ENCODE measurements at regions not wholly inside any gene's neighbourhood (a gene's known extent, or its start where the extent isn't known, plus 50 kb on each side); places are given as distances from the start of the nearest gene placed in this dataset.

DNA sequence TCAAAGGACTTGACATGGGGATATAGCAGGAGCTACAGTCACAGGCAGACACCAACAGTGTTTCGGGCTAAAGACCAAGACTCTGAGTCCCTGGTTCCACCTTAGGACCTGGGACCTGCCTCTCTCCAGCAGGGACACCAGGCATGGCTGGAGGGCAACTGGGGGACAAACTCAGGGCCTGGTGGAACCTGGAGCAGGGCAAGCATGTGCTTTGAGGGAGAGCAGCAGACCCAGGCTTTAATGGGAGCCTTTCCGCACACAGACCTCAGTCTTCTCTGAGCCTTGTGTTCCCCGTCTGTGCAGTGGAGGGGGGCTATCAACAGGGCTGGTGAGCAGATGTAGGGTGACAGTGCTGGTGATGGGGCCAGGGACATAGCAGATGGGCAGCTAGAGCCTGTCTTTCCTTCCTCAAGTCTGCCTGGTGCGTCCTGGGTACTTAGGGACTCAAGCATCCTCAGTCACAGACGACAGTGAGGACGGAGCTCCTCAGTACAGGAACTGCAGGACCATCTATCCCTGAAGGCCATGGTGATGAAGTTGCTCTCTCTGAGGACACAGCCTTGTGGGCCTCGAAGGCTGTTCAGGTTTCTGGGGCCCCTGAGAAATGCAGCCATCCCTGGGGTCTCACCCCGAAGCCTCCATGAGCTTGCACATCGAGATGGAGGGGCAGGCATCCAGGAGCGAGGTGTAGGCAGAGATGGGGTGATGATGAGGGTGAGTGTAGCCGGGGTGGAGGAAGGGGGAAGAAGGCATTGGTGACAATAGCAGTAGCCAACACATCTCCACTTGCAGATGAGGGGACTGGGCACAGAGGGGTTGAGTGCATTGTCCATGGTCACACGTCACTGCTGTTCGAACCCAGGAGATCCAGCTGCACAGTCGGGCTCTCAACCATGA is 593.4 kb downstream of the PTPRU start:
- DNase-seq (ENCODE audit: low spot score), result no peak

- DNase-seq (ENCODE audit: low spot score), result no peak
Observed at GRCh38 chr1:29828526-29829447, 592.5 kb downstream of the PTPRU start.

- no peak for DNase-seq (ENCODE audit: low spot score)
Observed at GRCh38 chr1:29827801-29828525, 591.6 kb downstream of the PTPRU start.

- no peak for DNase-seq (ENCODE audit: low spot score)
Observed at GRCh38 chr1:29827237-29827750, 591.0 kb downstream of the PTPRU start.

- no peak for DNase-seq (ENCODE audit: low spot score)
Observed at GRCh38 chr1:29826646-29827045, 590.3 kb downstream of the PTPRU start.

- DNase-seq (ENCODE audit: low spot score), result no peak
Observed at GRCh38 chr1:29825941-29826415, 589.7 kb downstream of the PTPRU start.

GRCh38 chr1:29825274-29825940 is 589.1 kb downstream of the PTPRU start:
- DNase-seq (ENCODE audit: low spot score), result no peak

- no peak for DNase-seq (ENCODE audit: low spot score)
Observed at GRCh38 chr1:29824511-29825273, 588.4 kb downstream of the PTPRU start.

- DNase-seq (ENCODE audit: low spot score), result no peak
Observed at GRCh38 chr1:29824025-29824424, 587.7 kb downstream of the PTPRU start.

DNA sequence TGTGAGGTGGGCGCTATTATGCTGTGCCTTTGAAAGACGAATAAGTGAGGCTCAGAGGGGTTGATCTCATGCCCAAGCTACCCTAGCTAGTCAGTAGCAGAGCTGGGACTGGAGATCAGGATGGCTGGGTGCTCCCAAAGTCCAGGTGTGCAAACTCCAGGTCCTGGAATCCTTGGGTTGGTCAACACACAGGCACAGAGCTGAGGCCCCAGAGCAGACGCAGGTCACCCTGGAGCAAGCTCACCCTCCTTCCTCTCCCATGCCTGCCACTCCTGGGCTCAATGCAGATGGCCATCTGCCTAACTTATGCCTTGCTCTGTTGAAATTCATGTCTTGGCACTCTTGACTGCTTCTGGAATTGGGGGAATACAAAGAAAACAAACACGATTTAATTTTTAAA is 587.2 kb downstream of the PTPRU start:
- no peak for DNase-seq (ENCODE audit: low spot score)

DNA sequence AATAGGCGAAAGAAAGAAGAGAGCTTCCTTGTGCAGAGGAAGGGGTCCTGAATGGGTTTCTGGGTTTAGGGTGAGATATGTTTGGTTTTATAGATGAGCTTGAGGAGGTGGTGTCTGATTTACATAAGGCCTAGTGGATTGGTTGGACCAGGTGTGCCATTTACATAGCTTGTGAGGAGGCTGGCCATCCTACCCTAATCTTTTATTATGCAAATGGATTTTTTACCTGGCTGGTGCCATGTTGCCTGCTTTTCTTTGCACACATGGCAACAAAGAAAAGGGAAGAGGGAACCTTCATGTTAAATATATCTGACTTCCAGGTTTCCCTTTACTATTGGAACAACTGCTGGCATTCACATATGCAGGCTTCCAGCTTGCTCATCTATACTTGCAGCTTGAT is 585.3 kb downstream of the PTPRU start:
- DNase-seq (ENCODE audit: low spot score), result no peak

- DNase-seq (ENCODE audit: low spot score), result no peak
Observed at GRCh38 chr1:29820401-29820800, 584.1 kb downstream of the PTPRU start.

DNA sequence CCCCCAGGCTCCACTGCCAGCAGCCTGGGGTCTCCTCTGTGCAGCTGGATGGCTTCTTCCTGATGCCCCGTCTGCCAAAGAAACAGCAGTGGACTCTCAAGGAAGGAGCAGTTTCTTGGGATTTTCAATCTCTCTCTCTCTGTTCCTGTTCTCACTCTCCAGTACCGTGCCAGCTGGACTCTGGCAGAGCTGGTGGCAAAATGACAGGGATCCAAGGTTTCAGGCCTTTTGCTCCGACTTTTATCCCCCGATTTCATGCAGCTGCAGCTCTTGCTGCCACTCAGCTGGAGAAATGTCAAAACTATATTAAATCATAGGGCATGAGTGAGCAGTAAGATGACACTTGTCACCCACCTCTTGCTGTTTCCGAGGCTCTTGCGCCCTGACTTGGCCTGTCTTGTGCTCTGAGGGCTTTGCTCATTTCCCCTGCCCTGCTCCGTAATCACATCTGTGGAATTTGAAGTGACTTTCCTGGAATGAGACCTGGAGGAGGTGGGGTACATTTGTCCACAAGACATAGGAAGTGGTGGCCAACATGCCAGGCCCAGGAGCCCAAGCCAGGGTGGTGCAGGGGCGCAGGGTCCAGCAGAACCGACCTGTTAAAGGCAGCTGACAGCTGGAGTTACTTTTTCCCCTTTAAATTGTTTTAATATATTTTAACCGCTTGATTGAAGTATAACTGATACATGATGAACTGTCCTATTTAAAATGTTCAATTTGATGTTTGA is 576.2 kb downstream of the PTPRU start:
- DNase-seq (ENCODE audit: low spot score), result no peak

- DNase-seq (ENCODE audit: low spot score), result no peak
Observed at GRCh38 chr1:29811727-29812407, 575.5 kb downstream of the PTPRU start.

DNA sequence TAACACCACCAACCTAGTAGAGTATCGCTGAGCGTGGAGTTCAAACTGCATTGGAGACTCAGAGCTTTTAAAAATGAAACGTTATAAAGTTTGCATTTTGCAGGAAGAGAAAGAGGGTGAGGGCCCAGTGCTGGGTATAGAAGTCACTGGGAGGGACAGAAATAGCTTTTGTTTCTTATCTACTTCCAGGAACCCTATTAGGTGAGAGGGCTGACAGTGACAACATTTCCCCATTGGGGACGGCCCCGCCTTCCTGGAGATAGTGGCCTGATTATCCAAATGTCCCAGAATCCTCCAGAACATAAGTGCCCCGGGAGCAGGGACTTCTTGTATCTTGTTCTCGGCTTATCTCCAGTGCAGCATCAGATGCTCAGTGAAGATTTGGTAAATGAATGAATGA is 574.9 kb downstream of the PTPRU start:
- DNase-seq (ENCODE audit: low spot score), result no peak

GRCh38 chr1:29810121-29811120 is 574.1 kb downstream of the PTPRU start:
- DNase-seq (ENCODE audit: low spot score), result no peak

DNA sequence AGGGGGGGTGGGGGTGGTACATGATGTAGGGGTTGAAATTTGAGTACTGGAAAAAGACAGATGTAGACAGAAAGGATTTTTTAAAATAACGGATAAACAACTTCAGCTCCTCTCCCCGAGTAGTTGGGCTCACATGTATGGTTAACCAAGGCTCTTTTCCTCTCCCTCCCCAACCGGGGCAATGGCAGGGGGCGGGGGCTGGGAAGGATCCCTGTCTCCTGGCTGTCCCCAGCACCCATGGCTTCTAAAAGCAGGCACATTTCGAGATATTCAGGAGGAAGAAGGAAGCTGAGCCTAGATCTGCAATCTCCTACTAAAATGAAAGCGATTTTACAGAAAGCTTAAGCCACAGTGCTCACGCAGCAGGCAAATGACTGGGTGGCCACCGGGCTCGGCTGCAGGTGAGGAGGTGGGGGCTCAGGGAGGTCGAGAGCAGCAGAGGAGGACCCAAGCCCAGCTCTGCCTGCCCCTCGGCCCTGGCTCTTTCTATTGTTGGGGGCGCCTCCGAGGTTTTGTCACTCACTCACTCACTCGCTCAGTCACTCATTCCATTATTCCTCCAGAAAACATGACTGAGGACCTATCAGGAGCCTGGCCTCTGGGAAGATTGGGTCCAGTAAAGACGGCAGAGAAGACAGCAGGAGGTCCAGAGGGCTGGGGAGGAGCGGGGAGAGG is 573.3 kb downstream of the PTPRU start:
- no peak for DNase-seq (ENCODE audit: low spot score)

Data from SK-N-DZ (cell line).